H1 (cell line): ENCODE measurements at regions not wholly inside any gene's neighbourhood (a gene's known extent, or its start where the extent isn't known, plus 50 kb on each side); places are given as distances from the start of the nearest gene placed in this dataset.
"Not testable (repeated sequence)": the region's sequence is repeated elsewhere in the genome, so short reads cannot be mapped to it uniquely, and the experiment has no call there.

ENCODE experiments used
- CTCF ChIP-seq, 3 experiments: IDR thresholded peaks; 1 replicate in 2 of 3; 2 replicates in 1 of 3; pipeline versions ENCODE4 v1.5.1 to v1.6.1; 2011; ENCODE audit warnings: low read length in 3 of 3, mild to moderate bottlenecking in 3 of 3, inconsistent platforms in 2 of 3, low read depth in 1 of 3, moderate library complexity in 1 of 3; ENCODE audit not compliant: insufficient read depth in 1 of 3; ENCODE audit errors: control extremely low read depth in 1 of 3
- EZH2 ChIP-seq: fragments of 200-600 bp; sonication (generic); IDR thresholded peaks from 2 replicates; pipeline ENCODE4 v1.7.1; 2012; ENCODE audit warnings: low read depth, mild to moderate bottlenecking, moderate library complexity, low read length, inconsistent platforms; ENCODE audit not compliant: severe bottlenecking
- HDAC6 ChIP-seq: IDR thresholded peaks from one replicate; pipeline ENCODE4 v1.7.1; 2012; ENCODE audit warnings: low read depth, mild to moderate bottlenecking, inconsistent platforms, low read length, moderate library complexity
- POLR2A ChIP-seq, 2 experiments: IDR thresholded peaks; 1 replicate in 1 of 2; 2 replicates in 1 of 2; pipeline ENCODE4 v1.6.1; 2011; ENCODE audit warnings: low read depth in 2 of 2, low read length in 2 of 2, mild to moderate bottlenecking in 2 of 2; ENCODE audit errors: control extremely low read depth in 1 of 2
- SRF ChIP-seq: IDR thresholded peaks from 2 replicates; pipeline ENCODE4 v1.6.1; 2011; ENCODE audit warnings: mild to moderate bottlenecking, low read depth, low read length, moderate library complexity
- TEAD4 ChIP-seq: IDR thresholded peaks from 2 replicates; pipeline ENCODE4 v1.6.1; 2012; ENCODE audit warnings: low read depth, low read length, inconsistent platforms, mixed read lengths

GRCh38 chr3:130175195-130175594, 93.6 kb downstream of the ALG1L2 start:
- TF ChIP-seq EZH2; POLR2A (IDR thresholded peaks at IDR 0.05; ENCODE audit: control extremely low read depth in 1 of 2, low read depth in 2 of 2, low read length in 2 of 2); HDAC6; CTCF (IDR thresholded peaks at IDR 0.05; ENCODE audit: control extremely low read depth in 1 of 3, insufficient read depth in 1 of 3, low read depth in 1 of 3, low read length in 3 of 3); TEAD4; SRF: not testable (repeated sequence)
